WTC11 (cell line): ENCODE measurements at regions not wholly inside any gene's neighbourhood (a gene's known extent, or its start where the extent isn't known, plus 50 kb on each side); places are given as distances from the start of the nearest gene placed in this dataset.

ENCODE experiments used
- ATAC-seq: fragments of 200-7000 bp; cut with Tn5 transposase; 2 replicates; pipeline ENCODE4 v1.10.0; 2021; ENCODE audit warnings: mild to moderate bottlenecking, moderate library complexity
- CTCF ChIA-PET: fragments of 300-600 bp; sonication (Branson Sonifier 250); formaldehyde crosslinking; loops from one replicate; lab custom pipeline; 2021; ENCODE audit warnings: antibody characterized with exemption; lab: Charles Lee
- POLR2A ChIA-PET: fragments of 350-600 bp; sonication (Branson Sonifier 250); formaldehyde crosslinking; loops from one replicate; lab custom pipeline; 2021; ENCODE audit warnings: antibody characterized with exemption; lab: Charles Lee
- DNase-seq: peaks from one replicate; pipeline ENCODE4 v3.0.0; 2021; ENCODE audit warnings: low spot score
- H3K27ac Mint-ChIP-seq: 2 replicates; pipeline ENCODE4 v1.8.0; 2021; ENCODE audit warnings: mixed read lengths
- H3K27me3 Mint-ChIP-seq: 2 replicates; pipeline ENCODE4 v1.8.0; 2021; ENCODE audit warnings: low read depth, mild to moderate bottlenecking, moderate library complexity, mixed read lengths
- H3K36me3 Mint-ChIP-seq: 2 replicates; pipeline ENCODE4 v1.8.0; 2021; ENCODE audit warnings: mixed read lengths
- H3K4me1 Mint-ChIP-seq: 2 replicates; pipeline ENCODE4 v1.8.0; 2022; ENCODE audit warnings: mixed read lengths
- H3K4me3 Mint-ChIP-seq: 2 replicates; pipeline ENCODE4 v1.8.0; 2021; ENCODE audit warnings: mild to moderate bottlenecking, moderate library complexity, mixed read lengths
- H3K9me3 Mint-ChIP-seq: 2 replicates; pipeline ENCODE4 v1.8.0; 2021; ENCODE audit warnings: mixed read lengths
- AFF4 ChIP-seq: sonication (generic); formaldehyde crosslinking; IDR thresholded peaks from 2 replicates; pipeline ENCODE4 v1.8.1; 2023; ENCODE audit warnings: mild to moderate bottlenecking, missing genetic modification reagents, borderline replicate concordance
- ATF2 ChIP-seq: sonication (generic); formaldehyde crosslinking; IDR thresholded peaks from 2 replicates; pipeline ENCODE4 v1.8.1; 2022; ENCODE audit warnings: low read depth, missing genetic modification reagents, borderline replicate concordance
- ATF3 ChIP-seq: sonication (generic); formaldehyde crosslinking; conservative IDR thresholded peaks from 2 replicates; pipeline ENCODE4 v1.8.1; 2022; ENCODE audit warnings: mild to moderate bottlenecking, missing genetic modification reagents
- E2F5 ChIP-seq: sonication (generic); formaldehyde crosslinking; IDR thresholded peaks from 2 replicates; pipeline ENCODE4 v1.8.1; 2022; ENCODE audit warnings: mild to moderate bottlenecking, moderate library complexity, missing genetic modification reagents
- ESRRA ChIP-seq: sonication (generic); formaldehyde crosslinking; IDR thresholded peaks from 2 replicates; pipeline ENCODE4 v1.8.1; 2022; ENCODE audit warnings: mild to moderate bottlenecking, missing genetic modification reagents, borderline replicate concordance
- GRHL2 ChIP-seq: fragments of 250-450 bp; sonication (Bioruptor Pico); IDR thresholded peaks from 2 replicates; pipeline ENCODE4 v1.8.0; 2022; ENCODE audit warnings: mild to moderate bottlenecking, moderate library complexity; ENCODE audit not compliant: insufficient replicate concordance, severe bottlenecking
- HMGXB4 ChIP-seq: sonication (generic); formaldehyde crosslinking; IDR thresholded peaks from 2 replicates; pipeline ENCODE4 v1.8.1; 2023; ENCODE audit warnings: mild to moderate bottlenecking, moderate library complexity, missing genetic modification reagents
- JAZF1 ChIP-seq: fragments of 250-450 bp; sonication (Bioruptor Pico); IDR thresholded peaks from 2 replicates; pipeline ENCODE4 v1.9.0; 2021; ENCODE audit warnings: moderate library complexity, mild to moderate bottlenecking, inconsistent platforms
- KAT7 ChIP-seq: sonication (generic); formaldehyde crosslinking; IDR thresholded peaks from 2 replicates; pipeline ENCODE4 v1.8.1; 2023; ENCODE audit warnings: missing genetic modification reagents, mild to moderate bottlenecking, borderline replicate concordance
- MLX ChIP-seq: sonication (generic); formaldehyde crosslinking; IDR thresholded peaks from 2 replicates; pipeline ENCODE4 v1.8.1; 2023; ENCODE audit warnings: mild to moderate bottlenecking, missing genetic modification reagents, moderate library complexity
- NFYB ChIP-seq: sonication (generic); formaldehyde crosslinking; conservative IDR thresholded peaks from 2 replicates; pipeline ENCODE4 v1.8.0; 2022; ENCODE audit warnings: low read depth, missing genetic modification reagents
- OVOL2 ChIP-seq: fragments of 250-450 bp; sonication (Bioruptor Pico); IDR thresholded peaks from 2 replicates; pipeline ENCODE4 v1.9.0; 2021; ENCODE audit warnings: mild to moderate bottlenecking, borderline replicate concordance
- RELA ChIP-seq: sonication (generic); formaldehyde crosslinking; IDR thresholded peaks from 2 replicates; pipeline ENCODE4 v1.8.1; 2022; ENCODE audit warnings: missing genetic modification reagents, mild to moderate bottlenecking, borderline replicate concordance
- SMAD3 ChIP-seq: sonication (generic); formaldehyde crosslinking; IDR thresholded peaks from 2 replicates; pipeline ENCODE4 v1.8.0; 2022; ENCODE audit warnings: missing genetic modification reagents, mild to moderate bottlenecking, borderline replicate concordance
- TEAD4 ChIP-seq: sonication (generic); formaldehyde crosslinking; IDR thresholded peaks from 2 replicates; pipeline ENCODE4 v1.8.0; 2022; ENCODE audit warnings: mild to moderate bottlenecking, missing genetic modification reagents
- ZBTB43 ChIP-seq: sonication (generic); formaldehyde crosslinking; IDR thresholded peaks from 2 replicates; pipeline ENCODE4 v1.8.1; 2023; ENCODE audit warnings: mild to moderate bottlenecking, missing genetic modification reagents
- ZNF121 ChIP-seq: sonication (generic); formaldehyde crosslinking; IDR thresholded peaks from 2 replicates; pipeline ENCODE4 v1.8.0; 2023; ENCODE audit warnings: missing genetic modification reagents
- ZNF317 ChIP-seq: sonication (generic); formaldehyde crosslinking; IDR thresholded peaks from 2 replicates; pipeline ENCODE4 v1.8.1; 2023; ENCODE audit warnings: low read depth, mild to moderate bottlenecking, moderate library complexity, missing genetic modification reagents, borderline replicate concordance
- ZNF425 ChIP-seq: fragments of 250-450 bp; sonication (Bioruptor Pico); conservative IDR thresholded peaks from 2 replicates; pipeline ENCODE4 v1.9.0; 2021; ENCODE audit warnings: mild to moderate bottlenecking
- ZSCAN18 ChIP-seq: fragments of 250-450 bp; sonication (Bioruptor Pico); IDR thresholded peaks from 2 replicates; pipeline ENCODE4 v2.1.2; 2022; ENCODE audit warnings: mild to moderate bottlenecking, moderate library complexity

GRCh38 chr1:220331318-220331717, 59.1 kb upstream of the RAB3GAP2 start:
- Mint-ChIP-seq H3K27ac (no peak overlapping the region), H3K36me3 (no peaks in the 10 kb centered on the region), H3K4me1 (peaks cover 37% of the 10 kb centered on the region), H3K9me3 (peaks cover 8% of the 10 kb centered on the region), H3K4me3 (no peak overlapping the region), H3K27me3 (no peaks in the 10 kb centered on the region; the same call in 1 of the 2 replicates)
- POLR2A ChIA-PET: no interaction called here
- TF ChIP-seq SMAD3 (CRISPR knock-in tag): no peak
- TF ChIP-seq ZNF425 (CRISPR knock-in tag): no peak
- TF ChIP-seq OVOL2 (CRISPR knock-in tag): no peak
- TF ChIP-seq MLX (CRISPR knock-in tag): no peak
- TF ChIP-seq TEAD4: no peak
- TF ChIP-seq ZNF121 (CRISPR knock-in tag): no peak
- TF ChIP-seq AFF4: no peak
- TF ChIP-seq ATF2 (CRISPR knock-in tag): no peak
- no peak for TF ChIP-seq RELA (CRISPR knock-in tag)
- no peak for TF ChIP-seq ZBTB43
- no peak for TF ChIP-seq ATF3 (CRISPR knock-in tag)
- TF ChIP-seq NFYB (CRISPR knock-in tag): no peak
- TF ChIP-seq E2F5: no peak
- TF ChIP-seq JAZF1 (CRISPR knock-in tag): no peak
- no peak for TF ChIP-seq ESRRA (CRISPR knock-in tag)
- no peak for TF ChIP-seq GRHL2
- TF ChIP-seq ZNF317 (CRISPR knock-in tag): no peak
- TF ChIP-seq KAT7 (CRISPR knock-in tag): no peak
- TF ChIP-seq HMGXB4 (CRISPR knock-in tag): no peak
- no peak for TF ChIP-seq ZSCAN18 (CRISPR knock-in tag)
- CTCF ChIA-PET: no interaction called here
- ATAC-seq: no peak
- DNase-seq: no peak
